GM19468 (cell line): ENCODE measurements at regions not wholly inside any gene's neighbourhood (a gene's known extent, or its start where the extent isn't known, plus 50 kb on each side); places are given as distances from the start of the nearest gene placed in this dataset.

Experiments
- ATAC-seq: cut with Tn5 transposase; IDR thresholded peaks from one replicate; pipeline ENCODE4 v1.9.1; 2021; ENCODE audit warnings: mild to moderate bottlenecking, moderate library complexity, moderate number of reproducible peaks; ENCODE audit not compliant: unreplicated experiment; ENCODE audit errors: extremely low read depth

GRCh38 chr5:74095871-74096270 lies 469.9 kb downstream of the ARHGEF28 start:
- ATAC-seq: no peak

GRCh38 chr5:74094782-74095108 lies 468.7 kb downstream of the ARHGEF28 start:
- ATAC-seq: no peak

DNA sequence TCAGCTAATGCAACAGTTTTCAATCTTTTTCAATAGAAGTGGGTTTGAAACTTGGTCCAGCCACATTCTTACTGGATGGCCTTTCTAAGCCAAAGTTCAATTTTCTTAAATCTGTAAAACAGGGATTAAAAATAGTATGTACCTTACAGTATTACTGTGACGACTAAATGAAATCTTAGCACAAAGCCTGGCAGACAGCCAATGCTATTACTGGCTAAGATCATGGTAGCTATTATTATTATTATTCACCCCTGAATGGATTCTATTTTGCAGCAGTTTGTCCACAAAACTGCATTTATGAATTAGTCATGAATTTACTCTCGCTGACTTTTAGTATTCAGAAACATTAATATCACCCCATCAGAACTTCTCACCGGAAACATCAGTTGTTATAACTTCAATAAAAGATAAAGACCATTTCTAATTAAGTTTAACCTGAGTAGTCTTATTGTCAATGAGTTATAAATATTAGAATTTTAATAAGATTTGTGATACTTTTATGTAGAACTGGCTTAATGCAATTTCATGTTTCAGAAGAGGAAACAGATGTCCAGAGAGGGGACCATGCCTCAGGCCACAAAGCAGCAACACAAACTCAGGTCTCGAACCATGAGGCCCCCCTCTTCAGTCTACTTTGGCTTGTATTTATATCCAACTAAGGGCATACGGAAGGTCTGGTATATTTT lies 468.2 kb downstream of the ARHGEF28 start:
- no peak for ATAC-seq

GRCh38 chr5:74093561-74093960 lies 467.6 kb downstream of the ARHGEF28 start:
- no peak for ATAC-seq

GRCh38 chr5:74092766-74093165 lies 466.8 kb downstream of the ARHGEF28 start:
- no peak for ATAC-seq

- ATAC-seq: no peak
Observed at GRCh38 chr5:74085782-74086181, 459.8 kb downstream of the ARHGEF28 start.

GRCh38 chr5:74085186-74085585 lies 459.2 kb downstream of the ARHGEF28 start:
- ATAC-seq: no peak

DNA sequence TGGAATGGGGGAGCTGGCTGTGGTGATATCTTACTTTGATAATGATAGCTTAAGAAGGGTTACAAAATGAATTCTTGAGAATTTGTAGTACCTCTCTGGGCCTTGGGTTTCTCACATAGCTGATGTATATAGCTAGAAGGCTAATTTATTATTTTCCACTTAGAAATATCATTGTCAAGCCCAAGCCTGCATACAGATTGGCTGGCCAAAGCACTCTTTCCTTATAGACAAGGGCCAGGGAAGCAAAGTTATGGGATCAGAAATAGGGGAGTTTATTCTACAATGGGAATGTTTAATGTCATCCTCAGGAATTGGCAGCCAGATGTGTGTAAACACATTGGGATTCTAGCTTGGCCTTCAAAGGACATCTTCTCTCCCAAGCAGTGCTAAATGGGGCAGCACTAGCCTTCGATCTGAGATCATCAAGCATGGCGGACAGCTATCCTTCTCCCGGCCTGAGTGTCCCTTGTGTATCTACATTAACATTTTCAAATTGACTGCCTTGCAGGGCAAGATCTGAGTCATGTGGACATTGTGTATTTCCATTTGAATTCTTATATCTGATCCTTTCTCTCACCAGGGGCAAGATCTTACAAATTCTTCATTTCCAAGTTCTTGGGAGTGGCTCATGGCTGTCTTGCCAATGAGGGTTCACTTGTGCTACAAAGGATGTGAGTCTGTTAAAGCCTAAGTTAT lies 457.2 kb downstream of the ARHGEF28 start:
- no peak for ATAC-seq

DNA sequence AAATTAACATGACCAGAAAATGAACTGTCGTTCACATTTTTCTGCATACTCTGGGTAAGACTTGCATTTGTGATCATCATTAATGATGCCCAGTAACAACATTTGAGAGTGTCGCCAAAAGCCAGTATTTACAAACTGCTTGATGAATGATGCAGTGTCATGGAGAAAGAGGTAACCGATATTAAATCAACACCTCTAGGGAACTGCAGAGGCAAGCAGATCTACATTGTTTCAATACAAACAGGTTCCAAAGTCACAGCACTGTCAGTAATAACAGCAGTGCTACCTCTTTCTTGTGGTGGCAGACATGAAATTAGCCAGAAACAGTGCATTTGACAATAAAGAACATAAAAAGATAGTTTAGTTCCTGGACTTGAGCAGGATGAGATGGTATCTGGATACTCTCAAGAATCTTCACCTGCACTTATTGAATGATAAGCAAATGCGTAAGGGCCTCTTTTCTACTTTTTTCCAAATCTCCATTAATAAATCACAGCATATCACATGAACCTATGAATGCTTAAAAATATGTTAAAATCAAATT lies 456.6 kb downstream of the ARHGEF28 start:
- no peak for ATAC-seq

DNA sequence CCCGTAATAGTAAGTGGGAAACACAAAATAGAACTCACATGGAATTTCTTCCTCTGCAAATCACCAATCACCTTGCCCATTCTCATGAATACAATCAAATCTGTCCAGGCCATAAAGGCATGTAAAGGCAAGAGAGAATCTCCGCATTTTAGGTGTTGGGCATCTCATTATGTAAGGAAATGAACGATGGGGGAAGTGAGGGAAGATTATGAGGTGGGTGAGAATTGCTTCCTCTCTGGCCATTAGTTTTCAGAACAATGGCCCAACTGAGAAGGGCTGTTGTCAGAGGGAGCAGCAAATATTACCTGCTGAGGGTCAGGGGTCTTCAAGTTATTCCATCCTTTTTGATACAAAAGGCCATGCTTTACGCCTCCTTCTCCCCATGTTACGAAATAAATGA lies 455.1 kb downstream of the ARHGEF28 start:
- no peak for ATAC-seq

DNA sequence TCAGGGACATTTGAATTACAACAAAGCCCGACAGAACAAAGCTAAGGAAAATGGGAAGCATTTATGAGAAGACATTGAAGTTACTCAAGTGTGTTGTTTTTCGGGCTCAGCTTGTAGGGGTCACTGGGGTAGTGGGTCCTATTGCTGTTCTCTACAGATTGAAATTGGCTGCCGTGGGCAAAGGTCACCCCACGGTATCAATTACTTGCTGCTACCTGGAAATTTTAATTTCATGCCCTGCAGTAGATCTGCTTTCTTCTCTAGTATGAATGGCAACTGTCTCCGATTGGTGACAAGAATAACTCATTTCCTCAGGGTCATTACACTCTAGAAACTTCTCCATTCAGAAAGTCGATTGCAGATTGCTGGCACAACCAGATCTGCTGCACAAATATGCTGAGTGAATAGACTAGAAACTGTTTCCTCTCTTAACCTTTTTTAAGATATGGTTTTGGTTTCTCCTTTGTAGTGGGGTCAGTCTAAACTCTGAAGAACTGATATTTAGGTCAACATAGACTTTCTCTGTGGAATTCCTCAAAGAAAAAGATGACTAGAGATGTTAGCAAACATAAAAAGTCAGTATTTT lies 454.1 kb downstream of the ARHGEF28 start:
- ATAC-seq: no peak

- no peak for ATAC-seq
Observed at GRCh38 chr5:74075501-74076484, 449.8 kb downstream of the ARHGEF28 start.

DNA sequence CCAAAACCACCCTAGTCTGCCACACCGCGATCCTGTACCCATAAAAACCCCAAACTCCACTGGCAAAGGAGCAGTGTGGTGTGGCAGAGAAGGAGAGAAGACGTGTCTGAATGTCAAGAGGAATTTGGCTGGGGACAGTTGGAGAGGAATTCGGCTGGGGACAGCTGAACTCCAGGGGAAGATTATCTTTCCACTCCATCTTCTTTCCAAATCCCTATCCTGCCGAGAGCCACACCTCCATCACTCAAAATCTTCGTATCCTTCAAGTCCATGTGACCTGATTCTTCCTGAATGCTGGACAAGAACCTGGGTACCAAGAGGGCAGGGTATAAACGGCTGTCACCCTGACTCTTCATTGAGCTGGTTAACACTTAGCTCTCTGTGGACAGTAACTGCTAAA lies 448.1 kb downstream of the ARHGEF28 start:
- ATAC-seq: no peak

DNA sequence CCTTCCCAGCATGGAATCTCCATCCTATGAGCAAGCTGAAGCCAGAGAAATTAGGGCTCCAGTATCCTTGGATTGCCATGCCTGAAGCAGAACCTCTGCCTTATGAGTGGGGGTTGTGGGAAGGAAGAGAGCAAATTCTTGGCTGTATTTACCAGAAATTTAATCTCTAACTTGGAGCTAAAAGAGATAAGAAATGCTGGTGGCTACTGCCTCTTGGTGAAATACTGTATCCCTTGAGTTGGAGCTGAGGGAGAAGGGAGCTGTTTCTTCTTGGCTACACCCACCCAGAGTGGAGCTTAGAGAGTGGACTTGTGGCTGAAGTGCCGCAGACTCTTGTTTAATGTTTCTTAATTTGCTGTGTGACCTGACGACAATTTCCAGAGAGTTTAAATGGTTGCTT lies 447.3 kb downstream of the ARHGEF28 start:
- ATAC-seq: no peak

DNA sequence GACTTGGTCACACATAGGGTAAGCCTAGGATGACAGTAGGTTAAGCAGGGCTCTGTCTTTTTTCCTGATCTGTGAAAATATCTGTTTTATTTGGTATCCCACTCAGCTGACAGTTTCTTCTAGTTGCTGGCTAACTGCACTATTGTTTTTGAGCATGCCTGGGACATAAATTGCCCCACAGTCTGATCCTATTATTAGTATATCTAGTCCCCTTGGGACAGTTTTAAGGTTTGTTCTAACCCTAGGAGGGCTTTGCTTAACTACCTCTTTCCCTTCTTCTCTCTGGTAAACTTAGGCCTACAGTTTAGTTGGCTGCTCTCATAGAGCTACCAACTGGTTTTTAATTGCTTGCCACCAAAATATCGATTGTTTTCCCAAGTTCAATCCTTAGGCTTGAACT lies 446.6 kb downstream of the ARHGEF28 start:
- no peak for ATAC-seq

GRCh38 chr5:74070766-74071165 lies 444.8 kb downstream of the ARHGEF28 start:
- ATAC-seq: no peak

GRCh38 chr5:74069741-74070140 lies 443.7 kb downstream of the ARHGEF28 start:
- no peak for ATAC-seq

- no peak for ATAC-seq
Observed at GRCh38 chr5:74067748-74068541, 441.9 kb downstream of the ARHGEF28 start.

GRCh38 chr5:74064911-74065310 lies 438.9 kb downstream of the ARHGEF28 start:
- no peak for ATAC-seq

- ATAC-seq: no peak
Observed at GRCh38 chr5:74064225-74064624, 438.2 kb downstream of the ARHGEF28 start.
